ENCODE measurements at regions not wholly inside any gene's neighbourhood (a gene's known extent, or its start where the extent isn't known, plus 50 kb on each side); places are given as distances from the start of the nearest gene placed in this dataset.
"Not testable (repeated sequence)": the region's sequence is repeated elsewhere in the genome, so short reads cannot be mapped to it uniquely, and the experiment has no call there.

DNA sequence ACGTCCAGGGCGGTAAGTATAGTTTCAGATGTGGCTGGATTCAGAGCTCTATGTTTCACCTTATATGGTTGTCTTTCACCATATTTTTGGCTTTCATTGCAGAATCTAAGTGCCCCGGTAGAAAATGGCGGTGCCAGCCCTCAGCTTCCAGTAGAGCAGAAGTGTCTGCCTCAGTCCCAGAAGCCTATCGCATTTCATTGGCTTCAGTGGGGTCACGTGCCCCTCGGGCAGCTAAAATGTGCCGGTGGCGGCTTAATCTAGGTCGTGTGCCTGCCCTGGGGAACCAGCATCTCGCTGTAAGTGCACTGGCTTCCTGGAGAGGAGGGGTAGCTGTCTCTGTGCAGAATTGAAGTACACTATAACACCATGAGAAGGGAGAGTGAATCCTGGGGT is 107.4 kb upstream of the MAGI3 start:
- DNase-seq (ENCODE audit: insufficient read length, low spot score) (no peak), FAIRE-seq (no peak)
- no peak for TF ChIP-seq POLR2A (IDR thresholded peaks at IDR 0.05; ENCODE audit: low read depth, low read length)

DNA sequence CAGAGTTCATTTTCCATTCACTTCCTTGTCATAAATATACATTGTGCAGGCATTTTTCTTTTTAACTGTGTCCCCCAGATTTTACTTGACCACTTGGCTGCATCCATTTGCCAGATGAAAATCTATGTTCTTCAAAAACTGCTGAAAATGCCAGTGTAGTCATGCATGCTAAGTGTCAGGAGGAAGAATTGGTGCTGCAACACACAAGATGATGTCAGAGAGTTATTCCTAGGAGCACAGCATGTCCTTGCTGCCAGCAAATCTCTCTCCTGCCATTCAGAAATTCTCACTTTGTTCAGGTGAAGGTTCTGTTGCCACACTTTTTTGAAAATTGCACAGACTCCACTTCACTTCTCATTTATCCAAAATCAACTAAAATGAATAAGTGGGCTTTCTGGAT is 106.4 kb upstream of the MAGI3 start:
- DNase-seq (ENCODE audit: insufficient read length, low spot score), result no peak
- no peak for TF ChIP-seq POLR2A (IDR thresholded peaks at IDR 0.05; ENCODE audit: low read depth, low read length)
- no peak for FAIRE-seq

DNA sequence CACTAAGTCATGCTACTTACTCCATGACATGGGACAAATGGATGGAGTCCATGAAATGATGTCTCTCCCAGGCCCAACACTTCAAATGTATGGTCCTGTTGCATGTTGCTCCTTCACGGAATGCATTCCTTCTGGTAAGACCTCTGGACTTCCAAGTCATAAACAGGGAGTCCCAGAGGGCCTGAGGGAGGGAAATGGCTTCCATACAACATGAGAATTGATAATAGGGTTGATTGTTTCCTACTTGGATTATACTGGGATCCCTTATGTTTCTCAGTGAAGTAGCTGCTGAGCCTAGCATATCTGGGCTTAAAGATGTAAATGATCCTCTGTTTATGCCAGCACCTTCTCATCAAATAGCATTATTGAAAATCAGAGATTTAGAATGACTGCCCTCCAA is 104.2 kb upstream of the MAGI3 start:
- DNase-seq (ENCODE audit: insufficient read length, low spot score), result no peak
- no peak for FAIRE-seq
- no peak for TF ChIP-seq POLR2A (IDR thresholded peaks at IDR 0.05; ENCODE audit: low read depth, low read length)

DNA sequence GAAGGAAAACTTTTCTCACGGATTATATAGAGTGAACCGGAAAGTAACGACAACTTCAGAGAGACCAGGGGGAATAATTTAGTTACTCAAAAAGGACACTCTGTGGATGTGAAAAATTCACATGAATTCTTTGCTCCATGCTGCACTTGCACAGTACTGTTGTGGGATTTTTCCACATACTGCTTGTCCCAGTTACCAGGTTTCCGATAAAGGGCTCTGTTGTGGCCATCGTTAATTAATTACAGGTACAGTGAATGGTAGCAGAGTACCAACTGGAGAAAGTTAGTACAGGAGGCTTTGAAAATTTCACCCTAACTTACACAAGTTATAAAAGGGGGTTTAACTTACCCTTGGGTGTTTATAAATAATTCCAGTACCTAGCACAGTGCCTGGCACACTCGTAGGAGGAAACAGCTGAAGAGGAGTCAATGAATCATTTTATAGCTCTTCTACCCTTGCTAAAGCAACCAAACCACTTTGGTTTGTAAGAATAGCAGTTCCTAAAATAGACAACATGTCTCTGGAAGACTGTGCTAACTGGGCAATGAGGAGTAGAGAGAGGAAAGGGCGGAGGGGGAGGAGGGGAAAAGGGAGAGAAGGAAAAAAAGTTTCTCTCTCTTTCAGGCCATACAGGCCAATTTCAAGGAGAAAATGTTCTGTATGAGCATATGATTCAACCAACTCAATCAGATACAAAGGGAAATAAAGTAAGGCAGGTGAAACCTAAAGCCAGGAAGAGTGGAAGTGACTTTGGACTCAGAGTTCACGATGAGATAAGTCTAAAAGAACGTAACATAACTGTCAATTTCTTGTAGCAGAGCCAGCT is 98.3 kb upstream of the MAGI3 start:
- no peak for TF ChIP-seq POLR2A (IDR thresholded peaks at IDR 0.05; ENCODE audit: low read depth, low read length)
- FAIRE-seq (no peak), DNase-seq (ENCODE audit: insufficient read length, low spot score) (no peak)

DNA sequence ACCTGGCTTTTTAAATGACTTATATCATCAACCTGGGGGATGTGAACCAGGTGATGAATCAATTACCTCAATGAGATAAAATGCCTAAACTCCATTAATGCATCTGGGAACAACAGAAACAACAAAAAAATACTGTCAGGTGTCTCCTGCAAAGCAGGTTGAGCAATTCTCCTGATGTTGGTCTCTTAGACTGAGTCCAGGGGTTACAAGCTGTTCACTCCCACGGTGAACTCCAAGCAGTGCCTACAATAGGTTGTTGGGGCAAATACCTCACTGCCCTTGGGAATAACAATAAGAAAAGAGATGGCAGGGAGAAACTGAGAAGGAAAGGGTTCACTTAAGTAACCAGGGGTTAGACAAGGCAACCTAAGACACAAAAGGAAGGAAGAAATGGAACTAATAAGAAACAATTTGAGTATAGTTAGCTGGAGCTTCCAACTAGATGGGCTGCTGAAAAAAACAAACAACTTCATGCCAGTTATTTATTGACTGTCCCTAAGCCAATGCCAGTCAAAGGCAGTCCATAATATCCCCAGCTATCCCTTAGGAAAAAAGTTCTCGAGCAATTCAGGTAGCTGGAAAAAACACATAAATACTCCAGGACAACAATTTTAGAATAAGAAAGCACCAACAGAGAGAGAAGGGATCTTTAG is 97.6 kb upstream of the MAGI3 start:
- TF ChIP-seq POLR2A (IDR thresholded peaks at IDR 0.05; ENCODE audit: low read depth, low read length), result no peak
- FAIRE-seq, result no peak
- no peak for DNase-seq (ENCODE audit: insufficient read length, low spot score)

DNA sequence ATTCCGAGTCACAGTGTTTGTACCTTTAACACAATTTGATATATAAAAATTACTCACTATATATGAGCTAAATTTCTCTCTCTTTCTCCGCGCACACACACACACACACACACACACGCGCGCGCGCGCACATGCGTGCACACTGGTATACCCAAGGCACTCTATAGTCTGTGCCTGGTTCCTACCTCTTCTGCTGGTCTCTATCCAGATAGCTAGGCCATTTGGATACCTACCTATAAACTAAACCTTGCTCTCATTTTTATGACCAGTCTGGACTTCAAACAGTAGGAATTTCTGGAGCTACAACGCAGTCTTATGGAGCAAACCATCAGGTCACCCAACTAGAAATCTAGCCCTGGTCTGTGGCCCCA is 97.1 kb upstream of the MAGI3 start:
- DNase-seq (ENCODE audit: insufficient read length, low spot score), result no peak
- no peak for FAIRE-seq
- TF ChIP-seq POLR2A (IDR thresholded peaks at IDR 0.05; ENCODE audit: low read depth, low read length), result no peak

DNA sequence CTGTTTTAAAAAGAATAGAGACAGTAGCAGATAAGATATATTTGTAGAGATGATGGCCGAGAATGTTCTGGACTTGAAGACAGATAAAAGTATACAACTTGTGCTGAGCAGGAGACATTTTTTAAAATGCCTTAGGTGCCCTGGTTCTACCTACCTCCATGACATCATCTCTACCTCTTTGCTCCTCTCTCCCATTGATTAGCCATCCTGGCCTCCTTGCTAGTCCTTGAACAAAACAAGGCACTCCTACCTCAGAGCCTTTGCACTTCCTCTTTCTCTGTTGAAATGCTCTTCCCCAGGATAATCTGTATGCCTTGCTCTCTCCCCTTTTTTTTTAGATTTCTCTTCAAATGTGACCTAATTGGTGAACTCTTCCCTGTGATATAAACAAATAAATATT is 92.6 kb upstream of the MAGI3 start:
- no peak for FAIRE-seq
- TF ChIP-seq POLR2A (IDR thresholded peaks at IDR 0.05; ENCODE audit: low read depth, low read length), result no peak
- DNase-seq (ENCODE audit: insufficient read length, low spot score), result no peak

DNA sequence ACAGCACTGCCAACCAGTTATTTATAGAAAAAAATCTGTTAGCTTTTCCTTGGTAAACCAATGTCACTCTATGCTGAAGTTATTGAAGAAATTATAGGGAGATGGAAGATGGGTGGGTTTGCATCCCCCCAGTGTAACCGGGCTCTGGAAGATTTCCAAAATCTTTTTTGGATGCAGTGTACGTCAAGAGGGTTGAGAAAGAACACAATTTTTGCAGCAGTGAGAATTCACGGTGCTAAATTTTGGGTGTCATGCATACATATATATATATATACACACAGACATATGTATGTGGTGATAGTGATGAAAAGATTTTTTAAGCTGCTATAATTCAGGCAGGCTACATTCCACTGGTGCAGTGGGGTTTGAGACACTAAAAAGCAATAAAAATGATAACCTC is 91.4 kb upstream of the MAGI3 start:
- DNase-seq (ENCODE audit: insufficient read length, low spot score) (no peak), FAIRE-seq (no peak)
- no peak for TF ChIP-seq POLR2A (IDR thresholded peaks at IDR 0.05; ENCODE audit: low read depth, low read length)

DNA sequence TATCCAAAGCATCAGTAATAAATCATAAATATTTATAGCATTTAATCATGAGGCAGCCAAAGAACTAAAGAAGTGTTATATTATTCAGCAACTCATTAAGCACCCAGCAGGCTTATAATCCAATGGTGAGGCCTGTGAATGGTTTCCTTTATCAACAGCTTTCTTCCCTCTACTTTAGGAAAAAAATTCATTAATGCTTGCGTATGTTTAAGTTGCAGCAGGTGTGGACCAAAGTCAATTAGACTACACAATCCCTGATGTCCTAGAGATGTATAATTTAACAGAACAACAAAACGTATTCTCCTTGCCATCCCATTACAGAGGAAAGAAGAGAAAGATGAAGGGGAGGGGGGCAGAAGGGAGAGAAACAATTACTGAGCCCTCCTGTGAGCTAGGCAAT is 87.7 kb upstream of the MAGI3 start:
- TF ChIP-seq POLR2A (IDR thresholded peaks at IDR 0.05; ENCODE audit: low read depth, low read length), result no peak
- DNase-seq (ENCODE audit: insufficient read length, low spot score) (no peak), FAIRE-seq (no peak)

DNA sequence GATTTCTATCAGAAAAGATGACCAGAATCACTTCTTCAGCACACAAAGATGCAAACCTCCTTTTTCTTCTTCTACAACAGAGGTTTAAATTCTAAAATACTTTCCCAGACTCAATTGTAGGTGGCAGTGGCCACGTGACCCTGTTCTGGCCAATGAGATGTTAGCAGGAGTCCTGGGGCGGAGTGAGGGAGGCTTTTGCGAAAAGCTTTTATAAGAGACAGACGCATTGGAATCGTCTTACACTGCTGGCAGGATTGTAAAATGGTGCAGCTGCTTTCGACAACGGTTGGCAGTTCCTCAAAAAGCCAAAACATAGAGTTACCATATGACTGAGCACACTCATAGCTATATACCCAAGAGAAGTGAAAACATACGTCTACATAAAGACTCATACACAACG is 87.0 kb upstream of the MAGI3 start:
- TF ChIP-seq POLR2A (IDR thresholded peaks at IDR 0.05; ENCODE audit: low read depth, low read length), result no peak
- no peak for DNase-seq (ENCODE audit: insufficient read length, low spot score)
- no peak for FAIRE-seq

DNA sequence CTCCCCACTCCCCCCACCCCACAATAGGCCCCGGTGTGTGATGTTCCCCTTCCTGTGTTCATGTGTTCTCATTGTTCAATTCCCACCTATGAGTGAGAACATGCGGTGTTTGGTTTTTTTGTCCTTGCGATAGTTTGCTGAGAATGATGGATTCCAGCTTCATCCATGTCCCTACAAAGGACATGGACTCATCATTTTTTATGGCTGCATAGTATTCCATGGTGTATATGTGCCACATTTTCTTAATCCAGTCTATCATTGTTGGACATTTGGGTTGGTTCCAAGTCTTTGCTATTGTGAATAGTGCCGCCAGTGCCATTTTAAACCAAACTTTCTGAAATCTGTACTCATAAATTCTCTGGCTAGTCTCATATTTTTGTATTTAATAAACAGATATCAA is 85.3 kb upstream of the MAGI3 start:
- not testable (repeated sequence) for FAIRE-seq; DNase-seq (ENCODE audit: insufficient read length, low spot score)

DNA sequence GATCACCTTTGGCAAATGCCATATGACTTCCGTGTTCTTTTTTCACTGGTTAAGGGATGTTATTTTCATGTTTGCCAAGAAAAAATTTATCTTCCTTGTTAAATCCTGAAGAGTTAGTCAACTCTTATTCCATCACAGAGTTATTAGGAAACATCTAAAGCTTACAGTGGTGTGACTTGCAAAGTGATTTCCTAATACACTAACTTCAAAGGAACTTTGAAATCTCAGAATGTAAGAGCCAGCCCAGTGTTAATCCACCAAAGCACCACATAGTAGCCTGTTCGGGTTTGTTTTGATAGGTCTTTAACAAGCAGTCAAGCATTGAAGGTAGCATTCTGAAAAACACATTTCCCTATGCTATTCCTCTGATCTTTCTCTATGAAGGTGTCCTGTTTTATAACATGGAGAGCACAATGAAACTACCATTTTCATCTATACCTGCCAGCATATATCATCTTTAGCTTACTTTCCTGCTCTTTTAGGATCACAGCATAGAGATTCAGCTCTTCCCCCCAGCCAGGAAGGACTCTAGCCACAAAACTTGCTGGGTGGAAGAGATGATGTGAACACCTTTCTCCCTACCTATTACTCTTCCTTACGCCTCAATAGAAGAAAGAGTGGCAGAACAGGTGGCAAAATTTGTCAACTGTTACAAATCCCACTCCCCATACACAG is 82.4 kb upstream of the MAGI3 start:
- no peak for FAIRE-seq
- no peak for DNase-seq (ENCODE audit: insufficient read length, low spot score)
- TF ChIP-seq POLR2A (IDR thresholded peaks at IDR 0.05; ENCODE audit: low read depth, low read length), result no peak

DNA sequence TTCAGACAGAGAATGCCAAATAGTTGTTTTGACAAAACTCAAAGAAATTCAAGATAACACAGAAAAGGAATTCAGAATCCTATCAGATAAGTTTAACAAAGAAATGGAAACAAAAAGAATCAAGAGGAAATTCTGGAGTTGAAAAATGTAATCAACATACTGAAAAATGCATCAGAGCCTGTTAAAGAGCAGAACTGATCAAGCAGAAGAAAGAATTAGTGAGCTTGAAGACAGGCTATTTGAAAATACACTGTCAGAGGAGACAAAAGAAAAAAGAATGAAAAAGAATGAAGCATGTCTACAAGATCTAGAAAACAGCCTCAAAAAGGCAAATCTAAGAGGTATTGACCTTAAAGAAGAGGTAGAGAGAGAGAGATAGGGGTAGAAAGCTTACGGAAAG is 77.7 kb upstream of the MAGI3 start:
- FAIRE-seq; DNase-seq (ENCODE audit: insufficient read length, low spot score): not testable (repeated sequence)

DNA sequence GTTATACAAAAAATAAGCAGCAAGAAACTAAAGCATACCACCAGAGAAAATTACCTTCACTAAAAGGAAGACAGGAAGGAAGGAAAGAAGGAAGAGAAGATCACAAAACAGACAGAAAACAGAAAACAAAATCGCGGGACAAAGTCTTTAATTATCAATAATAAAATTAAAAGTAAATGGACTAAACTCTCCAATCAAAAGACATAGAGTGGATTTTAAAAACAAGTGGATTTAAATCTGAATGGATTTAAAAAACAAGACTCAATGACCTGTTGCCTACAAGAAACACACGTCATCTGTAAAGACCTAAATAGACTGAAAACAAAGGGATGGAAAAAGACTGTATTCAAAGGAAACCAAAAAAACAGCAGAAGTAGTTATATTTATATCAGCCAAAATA is 75.7 kb upstream of the MAGI3 start:
- DNase-seq (ENCODE audit: insufficient read length, low spot score) (no peak), FAIRE-seq (no peak)
- no peak for TF ChIP-seq POLR2A (IDR thresholded peaks at IDR 0.05; ENCODE audit: low read depth, low read length)

DNA sequence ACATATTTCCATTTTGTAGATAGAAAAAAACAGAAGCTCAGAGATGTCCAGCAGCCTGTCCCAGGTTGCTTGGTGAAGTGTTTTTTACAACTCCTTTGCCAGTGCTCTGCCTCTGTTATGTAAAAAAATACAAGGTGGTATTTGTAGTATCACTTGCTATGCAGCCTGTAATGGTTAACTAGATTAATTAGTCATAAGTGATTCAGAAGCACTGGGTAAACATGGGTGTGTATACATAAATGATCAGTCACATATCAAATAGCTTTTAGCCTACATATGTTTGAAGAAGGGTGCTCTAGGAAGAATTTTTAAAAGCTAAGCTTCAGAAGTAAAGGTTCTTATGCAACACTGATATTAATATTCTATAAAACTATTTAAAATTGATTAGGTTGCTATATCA is 70.0 kb upstream of the MAGI3 start:
- no peak for FAIRE-seq
- DNase-seq (ENCODE audit: insufficient read length, low spot score), result no peak
- TF ChIP-seq POLR2A (IDR thresholded peaks at IDR 0.05; ENCODE audit: low read depth, low read length), result no peak

Measured in H54 (cell line).